SK-N-SH (cell line): ENCODE measurements at regions not wholly inside any gene's neighbourhood (a gene's known extent, or its start where the extent isn't known, plus 50 kb on each side); places are given as distances from the start of the nearest gene placed in this dataset.

Source experiments
- CTCF ChIA-PET: fragments of 300-600, 350-600 bp; formaldehyde crosslinking; extraction: SDS; loops from one replicate; lab custom pipeline; 2021; lab: Yijun Ruan, JAX
- POLR2A ChIA-PET: fragments of 350-600 bp; sonication (Branson Sonifier 250); formaldehyde crosslinking; extraction: SDS; loops from one replicate; lab custom pipeline; 2020; ENCODE audit warnings: antibody characterized with exemption, inconsistent platforms; lab: Yijun Ruan, JAX
- DNase-seq: peaks from one replicate; pipeline ENCODE4 v3.0.0; 2012
- H2AFZ ChIP-seq: fragments of 200-600 bp; sonication (generic); 2 replicates; pipeline ENCODE4 v1.8.1; 2016; ENCODE audit warnings: antibody characterized with exemption, mild to moderate bottlenecking, low read depth
- H3F3A ChIP-seq: fragments of 200-600 bp; sonication (generic); replicated peaks from 2 replicates; pipeline ENCODE3; 2016; ENCODE audit warnings: antibody characterized with exemption, mild to moderate bottlenecking; ENCODE audit not compliant: insufficient read depth
- H3K27ac ChIP-seq, 2 experiments: fragments of 200-500 bp in 1 of 2; fragments of 200-600 bp in 1 of 2; sonication (Bioruptor generic) in 1 of 2; sonication (generic), shearing (Covaris generic) in 1 of 2; 2 replicates each; pipeline versions ENCODE4 v1.5.1 to v1.6.1; 2014 to 2016; ENCODE audit warnings: low read depth in 2 of 2, inconsistent platforms in 1 of 2, low read length in 1 of 2, mild to moderate bottlenecking in 1 of 2, mixed read lengths in 1 of 2
- H3K27me3 ChIP-seq: fragments of 200-600 bp; sonication (generic), shearing (Covaris generic); 2 replicates; pipeline ENCODE4 v1.6.1; 2016; ENCODE audit warnings: mixed run types; ENCODE audit not compliant: insufficient read depth
- H3K36me3 ChIP-seq, 2 experiments: fragments of 200-500 bp in 1 of 2; fragments of 200-600 bp in 1 of 2; sonication (Bioruptor generic) in 1 of 2; sonication (generic) in 1 of 2; replicated peaks in 1 of 2; 2 replicates each; pipeline versions ENCODE3 to v1.5.1; 2014 to 2016; ENCODE audit warnings: low read length in 1 of 2, mild to moderate bottlenecking in 1 of 2; ENCODE audit not compliant: insufficient read depth in 2 of 2, control insufficient read depth in 1 of 2
- H3K4me1 ChIP-seq, 2 experiments: fragments of 200-500 bp in 1 of 2; fragments of 200-600 bp in 1 of 2; sonication (Bioruptor generic) in 1 of 2; sonication (generic), shearing (Covaris generic) in 1 of 2; 2 replicates each; pipeline versions ENCODE4 v1.5.1 to v1.6.1; 2014 to 2016; ENCODE audit warnings: low read depth in 1 of 2, low read length in 1 of 2, mixed run types in 1 of 2; ENCODE audit not compliant: insufficient read depth in 2 of 2, control insufficient read depth in 1 of 2
- H3K4me2 ChIP-seq: fragments of 200-600 bp; sonication (generic), shearing (Covaris generic); 2 replicates; pipeline ENCODE4 v1.6.1; 2017; ENCODE audit warnings: mixed run types
- H3K4me3 ChIP-seq, 2 experiments: fragments of 200-500 bp in 1 of 2; fragments of 200-600 bp in 1 of 2; sonication (Bioruptor generic) in 1 of 2; sonication (generic), shearing (Covaris generic) in 1 of 2; 2 replicates each; pipeline versions ENCODE4 v1.5.1 to v1.8.1; 2014 to 2016; ENCODE audit warnings: low read depth in 2 of 2, inconsistent platforms in 1 of 2, low read length in 1 of 2, mild to moderate bottlenecking in 1 of 2, mixed read lengths in 1 of 2, moderate library complexity in 1 of 2
- H3K79me2 ChIP-seq: fragments of 200-600 bp; sonication (generic); 2 replicates; pipeline ENCODE4 v1.8.1; 2017; ENCODE audit warnings: mild to moderate bottlenecking; ENCODE audit not compliant: insufficient read depth
- H3K9ac ChIP-seq: fragments of 200-600 bp; sonication (generic); 2 replicates; pipeline ENCODE4 v1.6.1; 2017; ENCODE audit warnings: mixed run types
- H3K9me2 ChIP-seq: fragments of 200-600 bp; sonication (generic); 2 replicates; pipeline ENCODE4 v1.6.1; 2017; ENCODE audit warnings: mixed run types
- H3K9me3 ChIP-seq: fragments of 200-600 bp; sonication (generic); 2 replicates; pipeline ENCODE4 v1.6.1; 2017; ENCODE audit warnings: mixed run types, mild to moderate bottlenecking, moderate library complexity
- H4K20me1 ChIP-seq: fragments of 200-600 bp; sonication (generic); 2 replicates; pipeline ENCODE4 v1.6.1; 2017; ENCODE audit warnings: mild to moderate bottlenecking, mixed run types; ENCODE audit not compliant: insufficient read depth
- CTCF ChIP-seq: fragments of 200-600 bp; sonication (generic); IDR thresholded peaks from 2 replicates; pipeline ENCODE4 v1.6.1; 2017; ENCODE audit warnings: antibody characterized with exemption, mild to moderate bottlenecking, moderate library complexity
- EP300 ChIP-seq, 2 experiments: IDR thresholded peaks; 2 replicates each; pipeline versions ENCODE4 v1.4.0 to v1.6.1; 2012; ENCODE audit warnings: borderline replicate concordance in 1 of 2, low read depth in 1 of 2, low read length in 1 of 2
- FOXJ3 ChIP-seq: sonication (generic); formaldehyde crosslinking; IDR thresholded peaks from 2 replicates; pipeline ENCODE4 v1.5.1; 2020; ENCODE audit warnings: mild to moderate bottlenecking, missing genetic modification reagents
- FOXM1 ChIP-seq: IDR thresholded peaks from 2 replicates; pipeline ENCODE4 v1.4.0; 2012; ENCODE audit warnings: low read depth, mild to moderate bottlenecking
- GABPA ChIP-seq: IDR thresholded peaks from 2 replicates; pipeline ENCODE4 v1.4.0; 2012; ENCODE audit warnings: low read depth, mild to moderate bottlenecking
- GATA2 ChIP-seq: sonication (generic); formaldehyde crosslinking; IDR thresholded peaks from 2 replicates; pipeline ENCODE4 v1.5.0; 2020; ENCODE audit warnings: mild to moderate bottlenecking, missing genetic modification reagents
- IRF3 ChIP-seq: fragments of 150-350 bp; IDR thresholded peaks from 2 replicates; pipeline ENCODE4 v1.6.1; 2016; ENCODE audit warnings: mild to moderate bottlenecking, low read depth, low read length
- JUND ChIP-seq: IDR thresholded peaks from 2 replicates; pipeline ENCODE4 v1.4.0; 2012
- NFIC ChIP-seq: IDR thresholded peaks from 2 replicates; pipeline ENCODE4 v1.4.0; 2012; ENCODE audit warnings: borderline replicate concordance
- POLR2AphosphoS5 ChIP-seq: IDR thresholded peaks from 2 replicates; pipeline ENCODE4 v1.6.1; 2012; ENCODE audit warnings: low read depth, low read length
- RCOR1 ChIP-seq: fragments of 150-350 bp; IDR thresholded peaks from 2 replicates; pipeline ENCODE4 v1.6.1; 2017; ENCODE audit warnings: antibody characterized with exemption, low read length
- REST ChIP-seq: IDR thresholded peaks from 2 replicates; pipeline ENCODE4 v1.6.1; 2012; ENCODE audit warnings: mild to moderate bottlenecking, low read depth, low read length, moderate library complexity
- SMC3 ChIP-seq: IDR thresholded peaks from 2 replicates; pipeline ENCODE4 v1.6.1; 2012; ENCODE audit warnings: low read depth, low read length, improper control_type of control experiment
- TAF1 ChIP-seq: IDR thresholded peaks from 2 replicates; pipeline ENCODE4 v1.6.1; 2012; ENCODE audit warnings: low read depth, mild to moderate bottlenecking, low read length, moderate library complexity, borderline replicate concordance
- TCF12 ChIP-seq: IDR thresholded peaks from 2 replicates; pipeline ENCODE4 v1.4.0; 2012
- TEAD4 ChIP-seq: IDR thresholded peaks from 2 replicates; pipeline ENCODE4 v1.4.0; 2012; ENCODE audit warnings: mild to moderate bottlenecking, borderline replicate concordance; ENCODE audit not compliant: insufficient read depth
- ZBTB33 ChIP-seq: IDR thresholded peaks from 2 replicates; pipeline ENCODE4 v1.4.0; 2012; ENCODE audit warnings: low read depth, borderline replicate concordance
- WGBS: methylation state at CpG from one replicate; pipeline ENCODE4 v1.1.6; 2017; ENCODE audit warnings: low lambda C conversion rate; 5-methylcytosine and 5-hydroxymethylcytosine counted together

GRCh38 chr4:42344309-42344708 is 53.0 kb upstream of the SHISA3 start:
- 49% methylated on average over 8 of the region's 8 CpGs for WGBS
- H4K20me1 ChIP-seq: no peaks in the 10 kb centered on the region
- peaks cover 4 to 7% of the 10 kb centered on the region in 2 experiments; a peak in 1 of 4 replicates for H3K4me1 ChIP-seq
- H3F3A ChIP-seq: no peaks in the 10 kb centered on the region
- no peaks in the 10 kb centered on the region for H3K27me3 ChIP-seq
- H3K79me2 ChIP-seq: no peaks in the 10 kb centered on the region
- H3K9ac ChIP-seq: no peak overlapping the region
- no peak overlapping the region for H2AFZ ChIP-seq
- no peak overlapping the region for H3K27ac ChIP-seq
- POLR2A ChIA-PET: no interaction called here
- TF ChIP-seq TCF12 (no peak), CTCF (no peak), RCOR1 (no peak), IRF3 (no peak), JUND (no peak), EP300 (IDR thresholded peaks at IDR 0.05; ENCODE audit: borderline replicate concordance in 1 of 2, low read depth in 1 of 2, low read length in 1 of 2) (no peak), TEAD4 (no peak), GATA2 (CRISPR knock-in tag) (no peak), SMC3 (no peak), GABPA (no peak), POLR2AphosphoS5 (no peak), REST (no peak), NFIC (no peak), FOXM1 (no peak), ZBTB33 (no peak), FOXJ3 (CRISPR knock-in tag) (no peak), TAF1 (no peak)
- TF ChIP-seq, all 33 proteins: peak for 0
- DNase-seq: no peak
- CTCF ChIA-PET: no interaction called here
- Histone ChIP-seq H3K9me3 (no peaks in the 10 kb centered on the region), H3K4me3 (no peak overlapping the region), H3K9me2 (no peaks in the 10 kb centered on the region), H3K36me3 (no peaks in the 10 kb centered on the region), H3K4me2 (no peak overlapping the region)
